Retinal pigment epithelial cell (primary cell): ENCODE measurements at regions not wholly inside any gene's neighbourhood (a gene's known extent, or its start where the extent isn't known, plus 50 kb on each side); places are given as distances from the start of the nearest gene placed in this dataset.
A peak's percentile ranks its signal among the peaks of the same experiment; 100 is the strongest.

ENCODE experiments used
- DNase-seq: peaks from one replicate; pipeline ENCODE4 v3.0.0-alpha.2; 2010; ENCODE audit warnings: low read depth
- H3K4me3 ChIP-seq: 2 replicates; pipeline ENCODE4 v1.5.1; 2011; ENCODE audit warnings: mild to moderate bottlenecking, low read length, control low read depth, moderate library complexity
- CTCF ChIP-seq: conservative IDR thresholded peaks from 2 replicates; pipeline ENCODE4 v1.5.1; 2011; ENCODE audit warnings: low read depth, low read length, control low read depth, inconsistent platforms

GRCh38 chr9:95815133-95815532 is 60.4 kb upstream of the ERCC6L2 start:
- TF ChIP-seq CTCF, result no peak
- H3K4me3 ChIP-seq, result no peak overlapping the region
- DNase-seq, result no peak

GRCh38 chr9:95813923-95814322 is 61.6 kb upstream of the ERCC6L2 start:
- H3K4me3 ChIP-seq, result no peak overlapping the region
- DNase-seq, result no peak
- TF ChIP-seq CTCF, result no peak

DNA sequence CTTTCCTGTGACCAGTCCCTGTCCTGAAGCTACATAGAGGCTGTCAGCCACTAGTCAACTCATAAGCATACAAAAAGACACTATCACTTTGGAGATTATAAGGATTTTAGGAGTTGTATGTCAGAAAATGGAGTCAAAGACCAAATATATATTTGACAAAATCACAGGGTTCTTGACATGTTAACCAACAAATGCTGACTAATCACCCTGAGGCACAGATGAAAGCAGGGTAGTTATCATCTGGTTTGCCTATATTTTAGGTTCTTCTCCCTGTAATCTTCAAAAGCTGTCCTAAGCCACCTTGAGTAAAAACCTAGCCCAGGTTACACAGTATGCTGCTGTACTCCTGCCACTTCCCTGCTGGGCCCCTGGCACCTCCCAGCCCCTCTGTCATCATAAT is 64.7 kb upstream of the ERCC6L2 start:
- H3K4me3 ChIP-seq, result no peak overlapping the region
- no peak for TF ChIP-seq CTCF
- no peak for DNase-seq

GRCh38 chr9:95810133-95810532 is 65.4 kb upstream of the ERCC6L2 start:
- DNase-seq, result no peak
- H3K4me3 ChIP-seq, result no peak overlapping the region
- no peak for TF ChIP-seq CTCF

GRCh38 chr9:95809686-95810085 is 65.8 kb upstream of the ERCC6L2 start:
- no peak for TF ChIP-seq CTCF
- no peak for DNase-seq
- no peak overlapping the region for H3K4me3 ChIP-seq

DNA sequence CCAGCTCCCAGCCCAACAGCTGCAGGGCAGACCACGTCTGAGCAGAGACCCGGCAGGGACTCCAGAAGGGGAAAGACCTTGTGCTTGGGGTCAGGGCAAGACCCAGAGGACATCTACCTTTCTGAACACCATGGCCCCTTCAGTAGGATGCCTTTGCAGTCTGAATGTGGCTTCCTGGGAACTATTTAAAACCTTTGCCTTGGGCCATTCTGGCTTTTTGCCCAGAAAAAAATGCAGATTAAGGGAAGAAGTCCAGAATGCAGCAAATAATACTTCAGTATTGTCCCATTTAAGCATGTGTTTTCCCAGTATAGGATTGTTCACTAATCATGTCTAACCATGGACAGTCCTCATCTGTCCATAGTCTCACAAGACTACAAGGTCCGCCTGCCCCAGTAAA is 67.5 kb upstream of the ERCC6L2 start:
- no peak for TF ChIP-seq CTCF
- no peak overlapping the region for H3K4me3 ChIP-seq
- peak; percentile 24 for DNase-seq

GRCh38 chr9:95807326-95807947 is 68.1 kb upstream of the ERCC6L2 start:
- DNase-seq, result no peak
- no peak for TF ChIP-seq CTCF
- H3K4me3 ChIP-seq, result no peak overlapping the region
